GM21381 (cell line): ENCODE measurements at regions not wholly inside any gene's neighbourhood (a gene's known extent, or its start where the extent isn't known, plus 50 kb on each side); places are given as distances from the start of the nearest gene placed in this dataset.

Experiments used
- ATAC-seq: cut with Tn5 transposase; IDR thresholded peaks from one replicate; pipeline ENCODE4 v1.9.1; 2021; ENCODE audit warnings: mild to moderate bottlenecking, moderate library complexity; ENCODE audit not compliant: unreplicated experiment

- ATAC-seq, result no peak
Observed at GRCh38 chr5:67297802-67298532, 101.4 kb upstream of the CD180 start.

GRCh38 chr5:67297376-67297775 lies 100.8 kb upstream of the CD180 start:
- ATAC-seq, result no peak

GRCh38 chr5:67294266-67294938 lies 97.8 kb upstream of the CD180 start:
- ATAC-seq, result no peak

GRCh38 chr5:67293226-67293625 lies 96.6 kb upstream of the CD180 start:
- no peak for ATAC-seq

GRCh38 chr5:67292201-67292940 lies 95.8 kb upstream of the CD180 start:
- no peak for ATAC-seq

GRCh38 chr5:67291671-67292070 lies 95.1 kb upstream of the CD180 start:
- ATAC-seq, result no peak

- no peak for ATAC-seq
Observed at GRCh38 chr5:67291066-67291465, 94.5 kb upstream of the CD180 start.

GRCh38 chr5:67290655-67291054 lies 94.1 kb upstream of the CD180 start:
- ATAC-seq, result no peak

GRCh38 chr5:67289763-67290521 lies 93.3 kb upstream of the CD180 start:
- ATAC-seq, result no peak

GRCh38 chr5:67287510-67288268 lies 91.1 kb upstream of the CD180 start:
- ATAC-seq, result no peak

- ATAC-seq, result no peak
Observed at GRCh38 chr5:67286006-67286405, 89.4 kb upstream of the CD180 start.

GRCh38 chr5:67283988-67284487 lies 87.4 kb upstream of the CD180 start:
- ATAC-seq, result no peak

GRCh38 chr5:67283275-67283987 lies 86.8 kb upstream of the CD180 start:
- ATAC-seq, result no peak

GRCh38 chr5:67281874-67282273 lies 85.3 kb upstream of the CD180 start:
- ATAC-seq, result no peak

GRCh38 chr5:67273689-67274356 lies 77.2 kb upstream of the CD180 start:
- ATAC-seq, result no peak

GRCh38 chr5:67272453-67273130 lies 76.0 kb upstream of the CD180 start:
- ATAC-seq, result no peak

GRCh38 chr5:67268231-67269021 lies 71.8 kb upstream of the CD180 start:
- no peak for ATAC-seq
